ENCODE measurements at regions not wholly inside any gene's neighbourhood (a gene's known extent, or its start where the extent isn't known, plus 50 kb on each side); places are given as distances from the start of the nearest gene placed in this dataset.

GRCh38 chr20:57795977-57796560, 86.3 kb upstream of the PMEPA1 start:
- TF ChIP-seq CTCF (IDR thresholded peaks at IDR 0.05) (no peak), POLR2A (IDR thresholded peaks at IDR 0.05) (no peak)

Data from esophagus squamous epithelium (tissue), 4 donors.